IMR-90 (cell line): ENCODE measurements at regions not wholly inside any gene's neighbourhood (a gene's known extent, or its start where the extent isn't known, plus 50 kb on each side); places are given as distances from the start of the nearest gene placed in this dataset.

Source experiments
- ATAC-seq: fragments of 200-7000 bp; cut with Tn5 transposase; 2 replicates; pipeline ENCODE4 v1.9.1; 2020; ENCODE audit warnings: low read depth, mild to moderate bottlenecking, moderate library complexity
- BruUV-seq: library from RNA; stranded (reverse); fragments of 400-500 nt; replicated peaks from 2 replicates; lab custom pipeline; 2021; lab: Mats Ljungman, UMichigan
- CTCF ChIA-PET: fragments of 300-600 bp; formaldehyde crosslinking; extraction: SDS; loops from one replicate; lab custom pipeline; 2021; ENCODE audit warnings: antibody characterized with exemption; lab: Yijun Ruan, JAX
- POLR2A ChIA-PET: fragments of 300-600 bp; sonication (Branson Sonifier 250); formaldehyde crosslinking; loops from one replicate; lab custom pipeline; 2022; ENCODE audit warnings: antibody characterized with exemption; ENCODE audit not compliant: unreplicated experiment; lab: Charles Lee
- DNase-seq: peaks from one replicate; pipeline ENCODE4 v3.0.0; 2013
- H2AFZ ChIP-seq: replicated peaks from 2 replicates; pipeline ENCODE3; 2013; ENCODE audit warnings: low read length, mild to moderate bottlenecking; ENCODE audit not compliant: poor library complexity
- H2AK5ac ChIP-seq: 2 replicates; pipeline ENCODE4 v1.6.1; 2013; ENCODE audit warnings: low read depth, low read length, inconsistent platforms
- H2AK9ac ChIP-seq: replicated peaks from 2 replicates; pipeline ENCODE3; 2013; ENCODE audit warnings: mild to moderate bottlenecking, low read depth, low read length, moderate library complexity; ENCODE audit not compliant: poor library complexity
- H2BK120ac ChIP-seq: 2 replicates; pipeline ENCODE4 v1.6.1; 2013; ENCODE audit warnings: low read depth, low read length, inconsistent platforms
- H2BK15ac ChIP-seq: 3 replicates; pipeline ENCODE4 v1.6.1; 2013; ENCODE audit warnings: low read depth, low read length, inconsistent platforms
- H2BK20ac ChIP-seq: 2 replicates; pipeline ENCODE4 v1.6.1; 2013; ENCODE audit warnings: low read depth, mild to moderate bottlenecking, inconsistent platforms, low read length, moderate library complexity
- H2BK5ac ChIP-seq: 2 replicates; pipeline ENCODE4 v1.6.1; 2013; ENCODE audit warnings: mild to moderate bottlenecking, low read depth, low read length, inconsistent platforms; ENCODE audit not compliant: poor library complexity, severe bottlenecking
- H3K14ac ChIP-seq: replicated peaks from 2 replicates; pipeline ENCODE4 v1.6.1; 2013; ENCODE audit warnings: low read depth, low read length, inconsistent platforms
- H3K18ac ChIP-seq: 2 replicates; pipeline ENCODE4 v1.6.1; 2013; ENCODE audit warnings: low read depth, low read length, control low read depth
- H3K23ac ChIP-seq: 2 replicates; pipeline ENCODE4 v1.6.1; 2013; ENCODE audit warnings: low read depth, low read length, inconsistent platforms
- H3K27ac ChIP-seq: 2 replicates; pipeline ENCODE4 v1.5.1; 2013; ENCODE audit warnings: mild to moderate bottlenecking, control low read depth, low read length; ENCODE audit not compliant: insufficient read depth
- H3K27me3 ChIP-seq: 2 replicates; pipeline ENCODE4 v1.6.1; 2013; ENCODE audit warnings: low read length; ENCODE audit not compliant: control insufficient read depth, insufficient read depth
- H3K36me3 ChIP-seq: 2 replicates; pipeline ENCODE4 v1.6.1; 2013; ENCODE audit warnings: low read length, mixed read lengths; ENCODE audit not compliant: control insufficient read depth, insufficient read depth
- H3K4ac ChIP-seq: 2 replicates; pipeline ENCODE4 v1.6.1; 2013; ENCODE audit warnings: low read depth, low read length, inconsistent platforms
- H3K4me1 ChIP-seq: 2 replicates; pipeline ENCODE4 v1.6.1; 2013; ENCODE audit warnings: low read length, mixed read lengths; ENCODE audit not compliant: control insufficient read depth, insufficient read depth
- H3K4me2 ChIP-seq: 2 replicates; pipeline ENCODE4 v1.6.1; 2013; ENCODE audit warnings: low read depth, mild to moderate bottlenecking, control low read depth, low read length, moderate library complexity
- H3K4me3 ChIP-seq: 2 replicates; pipeline ENCODE4 v1.5.1; 2013; ENCODE audit warnings: low read depth, mild to moderate bottlenecking, control low read depth, low read length, moderate library complexity; ENCODE audit not compliant: insufficient read depth
- H3K56ac ChIP-seq: 2 replicates; pipeline ENCODE4 v1.6.1; 2013; ENCODE audit warnings: low read length, inconsistent platforms; ENCODE audit not compliant: insufficient read depth; ENCODE audit errors: extremely low read depth
- H3K79me1 ChIP-seq, 2 experiments: 2 replicates each; pipeline ENCODE4 v1.6.1; 2013; ENCODE audit warnings: low read length in 2 of 2, inconsistent platforms in 1 of 2, low read depth in 1 of 2
- H3K9ac ChIP-seq: 2 replicates; pipeline ENCODE4 v1.6.1; 2013; ENCODE audit warnings: low read depth, low read length, control low read depth
- H3K9me1 ChIP-seq: 2 replicates; pipeline ENCODE4 v1.6.1; 2013; ENCODE audit warnings: low read length, inconsistent platforms; ENCODE audit not compliant: insufficient read depth
- H3K9me3 ChIP-seq: 2 replicates; pipeline ENCODE4 v1.6.1; 2013; ENCODE audit warnings: low read length; ENCODE audit not compliant: control insufficient read depth, insufficient read depth
- H4K20me1 ChIP-seq: 2 replicates; pipeline ENCODE4 v1.6.1; 2013; ENCODE audit warnings: low read length, inconsistent platforms; ENCODE audit not compliant: insufficient read depth
- H4K5ac ChIP-seq: 2 replicates; pipeline ENCODE4 v1.6.1; 2013; ENCODE audit warnings: mild to moderate bottlenecking, low read depth, low read length, control low read depth
- H4K8ac ChIP-seq, 2 experiments: 2 replicates each; pipeline ENCODE4 v1.6.1; 2013; ENCODE audit warnings: low read depth in 2 of 2, low read length in 2 of 2, control low read depth in 1 of 2, inconsistent platforms in 1 of 2
- H4K91ac ChIP-seq: 2 replicates; pipeline ENCODE4 v1.6.1; 2013; ENCODE audit warnings: low read depth, low read length, inconsistent platforms; ENCODE audit not compliant: insufficient read depth
- BHLHE40 ChIP-seq: fragments of 150-350 bp; IDR thresholded peaks from 2 replicates; pipeline ENCODE4 v1.6.1; 2016; ENCODE audit warnings: mild to moderate bottlenecking, low read depth, low read length
- CEBPB ChIP-seq: IDR thresholded peaks from 2 replicates; pipeline ENCODE4 v1.6.1; 2012; ENCODE audit warnings: low read depth, low read length, improper control_type of control experiment
- CHD1 ChIP-seq: IDR thresholded peaks from 2 replicates; pipeline ENCODE4 v1.6.1; 2012; ENCODE audit warnings: low read depth, low read length, improper control_type of control experiment
- CTCF ChIP-seq: conservative IDR thresholded peaks from 2 replicates; pipeline ENCODE4 v1.5.1; 2012; ENCODE audit warnings: mild to moderate bottlenecking, low read depth, low read length, improper control_type of control experiment
- ELK1 ChIP-seq: fragments of 150-350 bp; IDR thresholded peaks from 2 replicates; pipeline ENCODE4 v1.6.1; 2016; ENCODE audit warnings: low read depth, mild to moderate bottlenecking, low read length, moderate library complexity, borderline replicate concordance
- FOS ChIP-seq: fragments of 150-350 bp; IDR thresholded peaks from 2 replicates; pipeline ENCODE4 v1.6.1; 2016; ENCODE audit warnings: low read depth, low read length
- MAFK ChIP-seq: IDR thresholded peaks from 2 replicates; pipeline ENCODE4 v1.6.1; 2012; ENCODE audit warnings: low read depth, low read length, improper control_type of control experiment
- MAZ ChIP-seq: IDR thresholded peaks from 2 replicates; pipeline ENCODE4 v1.6.1; 2012; ENCODE audit warnings: low read depth, mild to moderate bottlenecking, low read length, improper control_type of control experiment, moderate library complexity, borderline replicate concordance
- MXI1 ChIP-seq: IDR thresholded peaks from 2 replicates; pipeline ENCODE4 v1.6.1; 2012; ENCODE audit warnings: low read depth, mild to moderate bottlenecking, low read length, moderate library complexity, borderline replicate concordance
- NFE2L2 ChIP-seq: fragments of 150-350 bp; IDR thresholded peaks from 2 replicates; pipeline ENCODE4 v1.6.1; 2016; ENCODE audit warnings: low read depth, mild to moderate bottlenecking, low read length
- POLR2A ChIP-seq: IDR thresholded peaks from 2 replicates; pipeline ENCODE4 v1.6.1; 2012; ENCODE audit warnings: mild to moderate bottlenecking, low read depth, low read length
- RAD21 ChIP-seq: IDR thresholded peaks from 2 replicates; pipeline ENCODE4 v1.6.1; 2012; ENCODE audit warnings: low read length, improper control_type of control experiment
- RCOR1 ChIP-seq: IDR thresholded peaks from 2 replicates; pipeline ENCODE4 v1.6.1; 2012; ENCODE audit warnings: mild to moderate bottlenecking, low read length, improper control_type of control experiment; ENCODE audit not compliant: insufficient replicate concordance
- RFX5 ChIP-seq: IDR thresholded peaks from 2 replicates; pipeline ENCODE4 v1.8.0; 2012; ENCODE audit warnings: low read depth, mild to moderate bottlenecking, low read length, moderate library complexity
- USF2 ChIP-seq: fragments of 150-350 bp; IDR thresholded peaks from 2 replicates; pipeline ENCODE4 v1.6.1; 2017; ENCODE audit warnings: mild to moderate bottlenecking, antibody characterized with exemption, low read length, low read depth
- WGBS, 2 experiments: methylation state at CpG; one replicate each; pipeline versions ENCODE4 v1.1.5 to v1.1.7; 2013; ENCODE audit warnings: missing lambda C conversion rate in 2 of 2; ENCODE audit not compliant: insufficient read length in 1 of 2; ENCODE audit errors: extremely low coverage in 2 of 2; 5-methylcytosine and 5-hydroxymethylcytosine counted together
- dilution Hi-C: fragments of 300-500 bp; cut with HindIII; formaldehyde crosslinking; loops from one replicate; pipeline ENCODE4 v1.14.3; 2018; ENCODE audit warnings: low sequenced_read_pairs; ENCODE audit not compliant: unreplicated experiment
- in situ Hi-C: fragments of 300-500 bp; cut with MboI; formaldehyde crosslinking; loops from 3 replicates; pipeline ENCODE4 v1.14.3; 2019; ENCODE audit warnings: low sequenced_read_pairs, inconsistent platforms, mixed read lengths
- intact Hi-C: fragments of 100-400 bp; cut with micrococcal nuclease; formaldehyde crosslinking; loops from 2 replicates; pipeline ENCODE4 v1.10.0; 2022

- H3K18ac ChIP-seq, result no peak overlapping the region
- H3K27me3 ChIP-seq, result no peaks in the 10 kb centered on the region
- no peak overlapping the region for H3K23ac ChIP-seq
- TF ChIP-seq CHD1 (no peak), RAD21 (no peak), BHLHE40 (no peak), FOS (no peak), MAZ (no peak), RCOR1 (no peak), POLR2A (no peak), MAFK (no peak), USF2 (no peak), CEBPB (no peak), MXI1 (no peak), CTCF (no peak), ELK1 (no peak), NFE2L2 (no peak), RFX5 (no peak)
- no peak overlapping the region for H3K14ac ChIP-seq
- in situ Hi-C loops (no loop called here), intact Hi-C loops (no loop called here), dilution Hi-C loops (no loop called here)
- peak overlapping the region; percentile 14; the same call in 2 of the 3 replicates for H2BK15ac ChIP-seq
- H4K8ac ChIP-seq, result peak overlapping the region in 1 of 2 experiments; percentile 39; a peak in 1 of 4 replicates
- H3K36me3 ChIP-seq, result no peaks in the 10 kb centered on the region
- ChIA-PET CTCF (interaction anchor here (1.5 to 3.3 kb wide), 3 partner anchors 11 to 252 kb away, joined by 4 to 23 read pairs (median 17); no protein-coding TSS in a partner anchor), POLR2A (interaction anchor here (0.6 to 0.7 kb wide), 2 partner anchors 116 to 117 kb away, joined by 3 to 7 read pairs; no protein-coding TSS in a partner anchor)
- no peak overlapping the region for H3K4me2 ChIP-seq
- H3K4me1 ChIP-seq, result peaks cover 12% of the 10 kb centered on the region
- peak overlapping the region; percentile 43 for H2AFZ ChIP-seq
- no peak overlapping the region for H3K9ac ChIP-seq
- H2AK5ac ChIP-seq, result peak overlapping the region; percentile 34; the same call in 1 of the 2 replicates
- no peak overlapping the region for H2AK9ac ChIP-seq
- peak overlapping the region; percentile 40; the same call in 1 of the 2 replicates for H3K4ac ChIP-seq
- H4K20me1 ChIP-seq, result no peaks in the 10 kb centered on the region
- H4K5ac ChIP-seq, result no peak overlapping the region
- WGBS, 2 experiments, result no CpG with 5 or more reads among the region's 12 CpGs
- peak overlapping the region; percentile 38 for H2BK20ac ChIP-seq
- BruUV-seq, result no TSS peak
- peaks cover 10% of the 10 kb centered on the region for H3K9me1 ChIP-seq
- no peaks in the 10 kb centered on the region; the same call in 1 of the 2 replicates for H3K9me3 ChIP-seq
- H3K27ac ChIP-seq, result no peak overlapping the region
- no peak overlapping the region for H3K56ac ChIP-seq
- ATAC-seq (no peak), DNase-seq (peak; percentile 10)
- H2BK120ac ChIP-seq, result no peak overlapping the region
- no peaks in the 10 kb centered on the region; a peak in 1 of 4 replicates for H3K79me1 ChIP-seq
- H3K4me3 ChIP-seq, result no peak overlapping the region
- H4K91ac ChIP-seq, result no peak overlapping the region
- no peak overlapping the region for H2BK5ac ChIP-seq
Measured at GRCh38 chr13:97107815-97108529, 113.7 kb upstream of the OXGR1 start.
